Omental fat pad (tissue), 3 donors: ENCODE measurements at regions not wholly inside any gene's neighbourhood (a gene's known extent, or its start where the extent isn't known, plus 50 kb on each side); places are given as distances from the start of the nearest gene placed in this dataset.

Experiments used
- ATAC-seq: fragments of 150-250 bp; one replicate; pipeline ENCODE4 v1.9.1; 2016; ENCODE audit warnings: mild to moderate bottlenecking, moderate library complexity; ENCODE audit not compliant: low FRiP score
- DNase-seq: peaks from one replicate; pipeline ENCODE4 v3.0.0-alpha.2; 2019; ENCODE audit warnings: low spot score
- TF ChIP-seq, protein P1 (sequence below), 3 donors: fragments of 450-650 bp; IDR thresholded peaks; one replicate each; pipeline ENCODE4 v1.5.1; 2016 to 2017; ENCODE audit warnings: antibody characterized with exemption in 3 of 3, mild to moderate bottlenecking in 3 of 3, moderate library complexity in 2 of 3

DNA sequence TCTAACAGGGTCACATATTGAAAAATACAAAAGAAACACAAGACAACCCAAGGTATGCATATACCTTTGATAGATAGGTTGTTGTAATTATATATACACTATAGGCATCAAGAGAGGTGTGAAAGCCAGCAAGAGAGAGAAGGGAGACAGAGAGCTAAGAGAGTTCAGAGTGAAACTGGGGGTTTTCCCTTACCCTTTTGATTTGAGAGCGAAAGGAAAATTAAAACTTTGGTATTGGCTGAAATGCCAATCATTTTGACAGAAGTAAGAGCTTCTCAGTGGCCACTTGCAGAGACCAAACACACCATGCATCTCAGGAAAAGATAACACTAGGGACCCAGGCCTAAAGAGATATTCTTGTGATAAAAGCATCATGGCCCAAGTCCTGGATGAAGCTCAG, 183.6 kb downstream of the SHOX2 start:
- no peak for ATAC-seq
- DNase-seq, result no peak
- TF ChIP-seq, protein P1, sequence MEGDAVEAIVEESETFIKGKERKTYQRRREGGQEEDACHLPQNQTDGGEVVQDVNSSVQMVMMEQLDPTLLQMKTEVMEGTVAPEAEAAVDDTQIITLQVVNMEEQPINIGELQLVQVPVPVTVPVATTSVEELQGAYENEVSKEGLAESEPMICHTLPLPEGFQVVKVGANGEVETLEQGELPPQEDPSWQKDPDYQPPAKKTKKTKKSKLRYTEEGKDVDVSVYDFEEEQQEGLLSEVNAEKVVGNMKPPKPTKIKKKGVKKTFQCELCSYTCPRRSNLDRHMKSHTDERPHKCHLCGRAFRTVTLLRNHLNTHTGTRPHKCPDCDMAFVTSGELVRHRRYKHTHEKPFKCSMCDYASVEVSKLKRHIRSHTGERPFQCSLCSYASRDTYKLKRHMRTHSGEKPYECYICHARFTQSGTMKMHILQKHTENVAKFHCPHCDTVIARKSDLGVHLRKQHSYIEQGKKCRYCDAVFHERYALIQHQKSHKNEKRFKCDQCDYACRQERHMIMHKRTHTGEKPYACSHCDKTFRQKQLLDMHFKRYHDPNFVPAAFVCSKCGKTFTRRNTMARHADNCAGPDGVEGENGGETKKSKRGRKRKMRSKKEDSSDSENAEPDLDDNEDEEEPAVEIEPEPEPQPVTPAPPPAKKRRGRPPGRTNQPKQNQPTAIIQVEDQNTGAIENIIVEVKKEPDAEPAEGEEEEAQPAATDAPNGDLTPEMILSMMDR (IDR thresholded peaks at IDR 0.05), result no peak

DNA sequence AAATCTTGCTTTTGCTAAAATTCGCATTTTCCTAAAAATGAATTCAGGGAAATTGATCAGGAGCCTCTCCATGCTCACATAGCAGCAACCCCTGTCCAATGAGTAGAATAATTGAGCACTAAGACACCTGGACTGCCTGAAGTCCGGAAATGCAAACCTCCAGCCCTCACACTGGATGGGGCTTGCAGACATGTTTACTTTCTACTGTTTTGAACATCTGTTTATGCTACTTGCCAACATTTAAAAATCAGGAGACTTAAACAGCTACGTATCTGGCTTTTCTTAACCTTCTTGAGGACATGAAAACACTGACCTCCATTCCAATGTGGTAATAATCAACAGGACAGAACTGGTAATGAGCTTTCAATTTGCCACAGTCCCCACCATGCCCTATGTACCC, 184.4 kb downstream of the SHOX2 start:
- DNase-seq, result no peak
- TF ChIP-seq, protein P1 (IDR thresholded peaks at IDR 0.05), result no peak
- no peak for ATAC-seq

DNA sequence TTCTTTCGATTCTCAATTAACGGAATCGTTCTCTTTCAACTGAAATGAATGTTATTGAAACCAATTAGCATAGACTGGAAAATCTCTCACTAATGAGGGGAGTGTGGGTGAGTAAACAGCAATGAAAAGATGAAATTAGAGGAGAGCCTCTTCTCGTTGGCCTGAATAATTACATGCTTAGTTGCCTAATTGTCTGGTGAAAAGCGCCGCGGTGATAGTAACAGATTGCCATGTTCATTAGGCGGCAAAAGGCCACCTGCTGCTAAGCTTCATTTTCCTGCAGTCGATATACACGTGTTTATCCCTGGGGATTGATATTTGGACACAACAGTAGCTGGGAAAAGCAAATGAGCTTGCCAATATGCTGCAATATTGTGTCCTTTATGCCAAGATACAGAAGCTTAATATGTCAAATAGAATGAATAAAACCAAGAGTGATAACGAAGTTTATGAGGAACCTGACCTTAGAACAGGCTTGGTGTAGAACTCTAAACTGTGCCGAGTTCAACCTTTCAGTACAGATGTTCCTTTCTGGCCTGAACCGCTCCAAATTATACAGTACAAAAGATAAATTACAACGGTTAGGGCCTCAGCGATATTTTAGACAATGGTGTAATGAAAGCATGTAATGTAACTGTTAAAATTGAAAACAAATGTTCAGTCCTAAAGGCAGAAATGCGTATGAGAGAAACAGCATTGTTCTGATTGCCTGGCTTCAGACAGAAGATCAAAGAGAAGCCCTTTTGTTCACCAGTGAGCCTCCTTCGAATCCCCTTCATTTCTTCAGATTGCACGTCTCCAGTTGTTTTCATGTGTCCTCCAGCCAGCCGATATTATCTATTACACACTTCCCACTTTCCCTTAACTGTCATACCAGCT, 185.2 kb downstream of the SHOX2 start:
- ATAC-seq (no peak), DNase-seq (no peak)
- TF ChIP-seq, protein P1 (IDR thresholded peaks at IDR 0.05), result no peak

GRCh38 chr3:157919319-157919887, 186.8 kb downstream of the SHOX2 start:
- no peak for ATAC-seq
- TF ChIP-seq, protein P1 (IDR thresholded peaks at IDR 0.05), result no peak
- no peak for DNase-seq

DNA sequence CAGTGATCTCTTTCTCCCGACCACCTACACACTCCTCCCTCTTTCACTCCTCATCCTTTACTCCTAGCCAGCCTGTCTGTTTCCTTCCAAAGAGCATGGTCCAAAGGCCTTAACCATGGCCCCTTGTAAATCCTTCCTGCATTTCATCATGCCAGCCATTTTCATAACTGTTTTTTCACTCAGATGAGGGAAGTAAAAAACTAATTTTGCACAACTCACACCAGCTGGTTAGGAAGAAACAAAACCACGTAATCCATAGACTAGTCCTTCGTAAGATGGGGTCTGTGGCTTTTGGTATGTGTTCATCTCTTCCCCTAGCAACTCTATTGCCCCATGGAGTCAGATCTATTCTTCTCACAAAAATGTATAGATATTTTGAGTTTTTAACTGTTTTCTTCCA, 187.8 kb downstream of the SHOX2 start:
- DNase-seq (no peak), ATAC-seq (no peak)
- TF ChIP-seq, protein P1 (IDR thresholded peaks at IDR 0.05), result no peak

GRCh38 chr3:157916672-157917071, 189.5 kb downstream of the SHOX2 start:
- DNase-seq, result no peak
- ATAC-seq, result no peak
- TF ChIP-seq, protein P1 (IDR thresholded peaks at IDR 0.05), result no peak

GRCh38 chr3:157914882-157915281, 191.3 kb downstream of the SHOX2 start:
- TF ChIP-seq, protein P1 (IDR thresholded peaks at IDR 0.05), result no peak
- no peak for ATAC-seq
- DNase-seq, result no peak
